Central memory CD8-positive, alpha-beta T cell (primary cell): ENCODE measurements at regions not wholly inside any gene's neighbourhood (a gene's known extent, or its start where the extent isn't known, plus 50 kb on each side); places are given as distances from the start of the nearest gene placed in this dataset.

Experiments used
- ATAC-seq: fragments of 150-1000 bp; cut with Tn5 transposase; replicated peaks from 2 replicates; pipeline ENCODE4 v1.10.0; 2022; ENCODE audit warnings: mild to moderate bottlenecking, moderate FRiP score, moderate number of reproducible peaks; ENCODE audit not compliant: poor library complexity, severe bottlenecking; ENCODE audit errors: extremely low read depth
- DNase-seq, 2 donors: peaks; one replicate each; pipeline ENCODE4 v3.0.0; 2021; ENCODE audit warnings: low spot score in 2 of 2
- H3K27ac Mint-ChIP-seq: one replicate; pipeline ENCODE4 v1.8.0; 2022; ENCODE audit warnings: low read depth, mild to moderate bottlenecking, moderate library complexity, mixed read lengths
- H3K27me3 Mint-ChIP-seq: one replicate; pipeline ENCODE4 v1.8.0; 2022; ENCODE audit warnings: mixed read lengths
- H3K36me3 Mint-ChIP-seq: one replicate; pipeline ENCODE4 v1.8.0; 2022; ENCODE audit warnings: mild to moderate bottlenecking, moderate library complexity, mixed read lengths; ENCODE audit not compliant: insufficient read depth
- H3K4me1 Mint-ChIP-seq: one replicate; pipeline ENCODE4 v1.8.0; 2022; ENCODE audit warnings: mixed read lengths
- H3K4me3 Mint-ChIP-seq: one replicate; pipeline ENCODE4 v1.8.0; 2022; ENCODE audit warnings: mild to moderate bottlenecking, moderate library complexity, mixed read lengths
- H3K9me3 Mint-ChIP-seq: one replicate; pipeline ENCODE4 v1.8.0; 2022; ENCODE audit warnings: mixed read lengths

DNA sequence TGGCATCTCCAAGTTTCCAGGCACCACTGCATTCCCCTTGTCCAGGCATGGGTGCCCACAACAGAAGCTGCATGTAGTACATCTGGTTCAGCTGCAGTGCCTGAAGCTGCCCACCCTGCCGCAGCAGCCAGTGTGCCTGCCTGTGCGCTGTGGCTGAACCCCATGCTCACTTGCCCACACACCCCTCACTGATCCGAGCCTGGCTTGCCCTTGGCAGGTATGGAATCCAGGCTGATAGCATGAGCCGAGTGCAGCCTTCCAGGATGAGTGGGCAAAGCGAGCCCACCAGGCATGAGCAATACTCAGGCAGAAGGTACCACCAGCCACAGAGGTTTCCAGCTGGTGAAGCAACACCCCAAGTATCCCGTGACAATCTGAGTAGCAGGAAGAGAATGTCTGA, 280.3 kb upstream of the KLF12 start:
- Mint-ChIP-seq H3K4me1 (peaks cover 2% of the 10 kb centered on the region), H3K4me3 (no peak overlapping the region), H3K27ac (no peak overlapping the region), H3K36me3 (peaks cover 2% of the 10 kb centered on the region), H3K9me3 (no peaks in the 10 kb centered on the region), H3K27me3 (no peaks in the 10 kb centered on the region)
- DNase-seq, result no peak
- no peak for ATAC-seq

DNA sequence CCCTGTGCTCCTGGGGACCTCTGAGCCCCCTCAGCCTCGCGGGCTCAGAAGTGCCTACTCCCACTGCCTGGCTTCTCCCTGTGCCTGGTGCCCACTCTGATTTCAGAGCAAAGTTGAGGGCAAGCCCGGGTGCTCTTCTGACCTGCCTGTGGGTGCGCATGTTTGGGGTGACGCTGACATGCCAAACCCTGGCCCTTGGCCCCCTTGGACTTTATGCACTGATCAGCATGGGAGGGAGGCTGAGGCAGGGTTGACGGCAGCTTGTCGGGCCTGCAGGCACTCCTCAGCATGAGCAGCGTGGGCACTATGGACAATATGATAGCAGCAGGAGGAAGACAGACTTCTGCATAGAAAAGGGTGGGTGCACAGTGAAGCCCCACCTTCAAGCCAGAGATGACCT, 279.3 kb upstream of the KLF12 start:
- Mint-ChIP-seq H3K27me3 (no peaks in the 10 kb centered on the region), H3K9me3 (no peaks in the 10 kb centered on the region), H3K4me3 (no peak overlapping the region), H3K36me3 (peaks cover 3% of the 10 kb centered on the region), H3K27ac (no peak overlapping the region), H3K4me1 (peaks cover 6% of the 10 kb centered on the region)
- DNase-seq (no peak), ATAC-seq (no peak)

DNA sequence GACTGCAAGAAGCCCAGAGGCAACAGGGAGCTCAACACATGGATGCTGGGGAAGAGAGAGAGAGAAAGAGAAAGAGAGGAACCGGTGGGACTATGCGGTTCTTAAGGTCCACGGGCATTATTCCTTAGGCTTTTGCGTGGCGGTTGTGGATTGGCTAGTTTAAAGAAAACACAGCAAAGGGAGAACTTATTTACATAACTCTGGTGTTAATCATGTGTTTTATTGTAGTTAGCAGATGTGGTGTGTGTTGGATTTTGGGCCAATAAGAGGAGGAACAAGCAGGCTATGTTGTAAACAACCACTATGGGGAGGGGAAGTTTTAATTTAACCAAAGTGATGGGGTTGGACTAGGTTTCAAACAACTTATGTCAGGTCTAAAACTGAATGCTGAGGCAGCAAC, 275.3 kb upstream of the KLF12 start:
- DNase-seq (no peak), ATAC-seq (no peak)
- no peaks in the 10 kb centered on the region for H3K9me3 Mint-ChIP-seq
- H3K27me3 Mint-ChIP-seq, result no peaks in the 10 kb centered on the region
- H3K4me3 Mint-ChIP-seq, result no peak overlapping the region
- H3K4me1 Mint-ChIP-seq, result peaks cover 11% of the 10 kb centered on the region
- peaks cover 9% of the 10 kb centered on the region for H3K36me3 Mint-ChIP-seq
- peak overlapping the region; percentile 38 for H3K27ac Mint-ChIP-seq

GRCh38 chr13:74406420-74406819, 272.2 kb upstream of the KLF12 start:
- H3K9me3 Mint-ChIP-seq, result no peaks in the 10 kb centered on the region
- no peaks in the 10 kb centered on the region for H3K27me3 Mint-ChIP-seq
- H3K27ac Mint-ChIP-seq, result no peak overlapping the region
- DNase-seq (no peak), ATAC-seq (no peak)
- H3K4me1 Mint-ChIP-seq, result peaks cover 25% of the 10 kb centered on the region
- H3K36me3 Mint-ChIP-seq, result peaks cover 9% of the 10 kb centered on the region
- no peak overlapping the region for H3K4me3 Mint-ChIP-seq

GRCh38 chr13:74398599-74398998, 264.4 kb upstream of the KLF12 start:
- H3K36me3 Mint-ChIP-seq, result peaks cover 2% of the 10 kb centered on the region
- DNase-seq, result no peak

DNA sequence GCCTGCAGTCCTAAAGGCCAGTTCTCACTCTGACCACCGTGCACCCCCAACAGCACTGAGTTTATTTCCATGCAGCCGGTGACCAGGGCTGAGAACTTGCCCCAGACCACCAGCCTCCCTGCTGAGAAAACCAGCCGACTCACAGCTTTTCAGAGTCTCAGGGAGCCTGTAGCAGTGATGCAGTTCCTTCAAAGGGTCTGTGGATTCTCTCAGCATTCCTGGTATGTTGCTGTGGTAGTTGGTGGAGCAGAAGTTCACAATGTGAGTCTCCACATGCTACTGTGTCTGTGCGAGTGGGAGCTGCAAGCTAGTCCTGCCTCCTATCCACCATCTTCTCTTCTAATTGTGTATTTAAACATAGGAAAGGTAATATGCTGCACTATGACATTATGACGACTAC, 254.9 kb upstream of the KLF12 start:
- no peak for ATAC-seq
- Mint-ChIP-seq H3K4me3 (no peak overlapping the region), H3K4me1 (peaks cover 38% of the 10 kb centered on the region), H3K27me3 (no peaks in the 10 kb centered on the region), H3K36me3 (peaks cover 8% of the 10 kb centered on the region), H3K9me3 (no peaks in the 10 kb centered on the region), H3K27ac (no peak overlapping the region)
- DNase-seq, result no peak

More at GRCh38 chr13:74398599-74398998, 264.4 kb upstream of the KLF12 start:
- no peaks in the 10 kb centered on the region for H3K9me3 Mint-ChIP-seq
- H3K27me3 Mint-ChIP-seq, result no peaks in the 10 kb centered on the region
- no peak for ATAC-seq
- peaks cover 16% of the 10 kb centered on the region for H3K4me1 Mint-ChIP-seq
- H3K27ac Mint-ChIP-seq, result no peak overlapping the region
- H3K4me3 Mint-ChIP-seq, result no peak overlapping the region

DNA sequence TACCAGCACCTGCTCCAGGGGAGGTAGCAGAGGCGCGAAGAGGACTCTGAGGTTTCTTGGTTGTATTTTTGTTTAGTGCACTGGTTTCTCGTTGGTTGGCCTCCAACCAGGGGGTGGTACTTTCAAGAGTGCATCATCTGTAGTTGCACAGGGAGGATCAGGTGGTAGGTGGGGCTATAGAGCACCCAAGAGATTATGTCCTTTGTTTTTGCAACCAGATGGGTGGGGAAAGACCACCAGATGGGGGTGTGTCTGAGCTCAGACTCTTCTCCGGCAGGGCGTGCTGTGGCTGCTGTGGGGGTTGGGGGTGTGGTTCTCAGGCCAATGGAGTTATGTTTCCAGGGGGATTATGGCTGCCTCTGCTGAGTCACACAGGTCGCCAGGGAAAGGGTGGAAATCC, 254.4 kb upstream of the KLF12 start:
- ATAC-seq (no peak), DNase-seq (no peak)
- no peak overlapping the region for H3K4me3 Mint-ChIP-seq
- H3K9me3 Mint-ChIP-seq, result no peaks in the 10 kb centered on the region
- H3K4me1 Mint-ChIP-seq, result peaks cover 42% of the 10 kb centered on the region
- H3K36me3 Mint-ChIP-seq, result peaks cover 8% of the 10 kb centered on the region
- no peaks in the 10 kb centered on the region for H3K27me3 Mint-ChIP-seq
- no peak overlapping the region for H3K27ac Mint-ChIP-seq

GRCh38 chr13:74372511-74372910, 238.3 kb upstream of the KLF12 start:
- Mint-ChIP-seq H3K27me3 (no peaks in the 10 kb centered on the region), H3K36me3 (peaks cover 6% of the 10 kb centered on the region), H3K4me1 (peaks cover 2% of the 10 kb centered on the region), H3K27ac (no peak overlapping the region), H3K4me3 (no peak overlapping the region), H3K9me3 (no peaks in the 10 kb centered on the region)
- ATAC-seq (no peak), DNase-seq (no peak)

- peaks cover 6% of the 10 kb centered on the region for H3K9me3 Mint-ChIP-seq
- H3K36me3 Mint-ChIP-seq, result peaks cover 7% of the 10 kb centered on the region
- H3K27ac Mint-ChIP-seq, result no peak overlapping the region
- no peak overlapping the region for H3K4me3 Mint-ChIP-seq
- no peaks in the 10 kb centered on the region for H3K4me1 Mint-ChIP-seq
- H3K27me3 Mint-ChIP-seq, result no peaks in the 10 kb centered on the region
- DNase-seq, result no peak
- no peak for ATAC-seq
Observed at GRCh38 chr13:74367193-74367592, 233.0 kb upstream of the KLF12 start.

DNA sequence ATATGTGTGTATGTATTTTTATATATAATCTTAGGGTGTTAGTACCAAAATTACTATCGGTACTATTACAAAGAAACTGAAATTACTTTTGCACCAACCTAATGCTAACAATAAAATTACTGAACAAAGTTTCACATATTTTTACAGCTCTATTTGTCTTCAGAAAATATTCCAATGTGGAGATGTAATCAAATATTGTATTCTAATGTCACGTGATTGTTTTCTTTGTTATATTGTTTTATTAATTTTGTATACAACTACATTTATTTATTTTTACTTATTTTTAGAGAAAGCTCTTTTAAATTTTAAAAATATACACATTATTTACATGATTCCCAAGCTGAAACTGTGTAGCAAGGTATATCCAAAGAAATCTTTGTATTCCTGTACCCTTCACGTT, 227.1 kb upstream of the KLF12 start:
- no peak overlapping the region for H3K4me3 Mint-ChIP-seq
- peaks cover 5% of the 10 kb centered on the region for H3K36me3 Mint-ChIP-seq
- ATAC-seq (no peak), DNase-seq (no peak)
- H3K27ac Mint-ChIP-seq, result no peak overlapping the region
- H3K9me3 Mint-ChIP-seq, result no peaks in the 10 kb centered on the region
- no peaks in the 10 kb centered on the region for H3K27me3 Mint-ChIP-seq
- peaks cover 14% of the 10 kb centered on the region for H3K4me1 Mint-ChIP-seq

GRCh38 chr13:74346960-74347359, 212.8 kb upstream of the KLF12 start:
- DNase-seq, result no peak
- ATAC-seq, result no peak
- peaks cover 38% of the 10 kb centered on the region for H3K4me1 Mint-ChIP-seq
- no peaks in the 10 kb centered on the region for H3K36me3 Mint-ChIP-seq
- H3K4me3 Mint-ChIP-seq, result no peak overlapping the region
- H3K27ac Mint-ChIP-seq, result no peak overlapping the region
- peaks cover 17% of the 10 kb centered on the region for H3K9me3 Mint-ChIP-seq
- no peaks in the 10 kb centered on the region for H3K27me3 Mint-ChIP-seq

- Mint-ChIP-seq H3K4me1 (peaks cover 22% of the 10 kb centered on the region), H3K36me3 (peaks cover 6% of the 10 kb centered on the region), H3K4me3 (no peak overlapping the region), H3K9me3 (no peaks in the 10 kb centered on the region), H3K27me3 (no peaks in the 10 kb centered on the region), H3K27ac (no peak overlapping the region)
- DNase-seq (no peak), ATAC-seq (no peak)
Observed at GRCh38 chr13:74338341-74338740, 204.1 kb upstream of the KLF12 start.

- Mint-ChIP-seq H3K27me3 (no peaks in the 10 kb centered on the region), H3K36me3 (peaks cover 6% of the 10 kb centered on the region), H3K4me1 (peaks cover 8% of the 10 kb centered on the region), H3K4me3 (no peak overlapping the region), H3K27ac (no peak overlapping the region), H3K9me3 (no peaks in the 10 kb centered on the region)
- ATAC-seq (no peak), DNase-seq (no peak)
Observed at GRCh38 chr13:74336546-74336945, 202.3 kb upstream of the KLF12 start.

- Mint-ChIP-seq H3K27me3 (no peaks in the 10 kb centered on the region), H3K36me3 (peaks cover 3% of the 10 kb centered on the region), H3K9me3 (no peaks in the 10 kb centered on the region), H3K4me1 (peaks cover 2% of the 10 kb centered on the region), H3K4me3 (no peak overlapping the region), H3K27ac (no peak overlapping the region)
- ATAC-seq (no peak), DNase-seq (no peak)
Observed at GRCh38 chr13:74335370-74335769, 201.2 kb upstream of the KLF12 start.
